NCI-H2029 treated with DMSO at 0.1 percent for 48 hours (cell line): ENCODE measurements at regions not wholly inside any gene's neighbourhood (a gene's known extent, or its start where the extent isn't known, plus 50 kb on each side); places are given as distances from the start of the nearest gene placed in this dataset.
A peak's percentile ranks its signal among the peaks of the same experiment; 100 is the strongest.
"Not testable (repeated sequence)": the region's sequence is repeated elsewhere in the genome, so short reads cannot be mapped to it uniquely, and the experiment has no call there.

Experiments
- DNase-seq: peaks from one replicate; lab custom pipeline; 2025; lab: John Stamatoyannopoulos, UW

DNA sequence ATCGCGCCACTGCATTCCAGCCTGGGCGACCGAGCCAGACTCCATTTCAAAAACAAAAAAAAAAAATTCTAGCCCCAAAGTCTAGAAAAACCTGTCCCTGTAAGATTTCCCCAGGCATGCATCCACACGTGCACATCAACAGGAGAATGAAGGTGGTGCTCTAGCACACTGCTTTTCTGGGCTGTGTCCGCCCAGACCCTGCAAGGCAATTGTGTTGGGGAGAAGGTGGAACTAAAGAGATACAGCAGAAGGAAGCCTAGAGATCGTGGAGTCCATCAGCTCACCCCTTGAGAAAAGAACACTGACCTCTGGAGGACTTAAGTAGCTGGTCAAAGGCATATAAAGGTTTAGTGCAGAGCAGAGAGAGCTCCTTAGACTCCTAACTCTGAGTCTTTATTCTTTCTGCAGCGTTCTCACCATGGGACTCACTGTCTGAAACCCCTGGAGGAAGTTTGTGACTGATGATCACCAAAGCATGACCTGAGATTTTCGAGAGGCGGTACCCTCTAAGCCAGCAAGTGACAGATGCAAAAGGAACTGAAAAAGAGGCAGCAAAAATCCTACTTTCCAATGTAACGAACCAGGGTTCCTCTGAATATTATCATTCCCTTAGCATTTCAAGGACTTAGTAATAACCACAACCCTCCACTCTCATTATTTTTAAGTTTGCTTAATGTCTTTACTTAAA lies 179.8 kb downstream of the MEX3B start:
- DNase-seq: no peak

DNA sequence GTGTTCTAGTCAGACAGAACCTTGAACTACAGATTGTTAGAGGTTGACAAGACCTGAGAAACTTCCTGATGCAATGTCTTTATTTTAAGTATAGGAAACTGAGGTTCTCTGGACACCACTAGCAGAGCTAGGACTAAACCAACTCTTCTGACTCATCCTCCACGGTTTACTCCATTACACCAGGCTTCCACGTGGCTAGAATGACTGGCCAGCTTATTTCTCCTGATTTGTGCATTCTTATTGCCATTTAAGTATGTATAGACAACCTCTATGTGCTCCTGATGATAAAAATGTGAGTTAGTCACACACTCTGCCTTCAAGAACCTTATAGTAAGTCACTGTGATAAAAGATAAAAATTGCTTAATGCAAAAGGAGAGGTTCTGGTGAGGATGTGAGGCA lies 182.7 kb downstream of the MEX3B start:
- DNase-seq: no peak

DNA sequence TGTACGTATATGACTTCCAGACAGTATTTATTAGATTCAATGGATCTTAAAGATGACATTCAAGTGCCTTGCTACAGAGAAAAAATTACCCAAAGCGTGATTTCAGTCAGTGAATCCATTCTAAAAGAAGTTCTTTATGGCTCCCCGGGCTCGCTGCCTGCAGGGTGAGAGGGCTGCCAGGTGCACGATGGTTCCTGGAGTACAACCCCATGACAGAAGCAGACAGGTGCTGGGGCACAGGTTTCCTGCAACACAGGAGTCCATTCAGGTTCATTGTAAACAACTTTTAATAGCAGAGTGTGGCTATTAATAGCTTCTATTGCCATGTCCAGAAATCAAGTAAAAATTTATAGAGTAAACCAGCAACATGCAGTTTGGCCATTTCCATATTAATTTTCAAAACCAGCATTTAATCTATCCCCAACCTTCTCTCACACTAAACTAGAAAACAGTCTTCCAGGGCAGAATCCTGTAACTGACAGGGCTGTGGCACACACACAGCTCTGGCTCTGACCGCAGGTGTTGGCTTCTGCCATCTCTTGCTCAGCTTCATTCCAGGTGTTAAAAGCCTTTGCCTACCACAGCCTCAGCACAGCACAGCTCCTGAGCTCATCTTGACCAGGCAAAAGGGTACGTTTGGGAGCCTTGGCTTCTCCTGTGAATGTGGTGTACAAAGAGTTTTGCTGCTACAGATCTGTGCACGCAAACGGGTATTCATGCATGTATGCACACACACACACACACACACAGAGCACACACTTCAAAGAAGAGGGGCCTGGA lies 185.9 kb downstream of the MEX3B start:
- peak; percentile 40 for DNase-seq

DNA sequence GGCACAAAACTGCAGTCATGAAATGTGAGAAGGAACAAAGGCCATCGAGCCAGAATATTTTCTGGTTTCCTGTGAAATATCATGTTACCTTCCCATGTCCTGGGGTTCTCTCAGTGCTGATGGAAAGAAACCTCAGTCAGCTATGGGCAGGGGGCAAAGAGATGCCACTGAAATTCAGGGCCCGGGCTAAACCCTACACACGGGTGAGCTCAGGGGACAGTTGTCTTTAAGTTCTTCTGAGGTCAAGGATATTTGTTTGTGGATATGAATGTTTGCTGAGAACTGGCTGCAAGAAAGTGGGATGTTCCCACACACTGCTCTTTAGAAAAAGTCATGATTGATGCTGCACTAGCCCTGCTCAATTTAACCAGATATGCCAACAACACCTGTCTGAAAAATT lies 187.2 kb downstream of the MEX3B start:
- no peak for DNase-seq

DNA sequence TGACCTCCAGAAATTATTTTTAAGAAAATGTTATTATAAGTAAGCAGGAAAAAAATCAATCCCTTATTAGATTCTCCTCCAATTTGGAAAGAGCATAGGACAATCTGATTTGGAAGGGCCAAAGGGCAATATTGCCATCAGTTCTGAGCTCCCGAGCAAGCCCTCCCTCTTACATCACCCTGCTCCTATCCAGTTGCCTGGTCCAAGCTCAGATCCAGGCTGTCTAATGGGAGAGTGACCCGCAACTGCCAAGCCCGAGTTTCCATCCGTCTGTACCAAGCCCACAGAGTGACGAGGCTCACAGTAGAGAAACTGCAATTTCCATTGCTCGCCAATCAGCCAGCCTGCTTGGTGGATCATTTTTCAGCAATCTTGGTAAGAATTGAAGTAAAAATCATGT lies 187.7 kb downstream of the MEX3B start:
- DNase-seq: no peak

DNA sequence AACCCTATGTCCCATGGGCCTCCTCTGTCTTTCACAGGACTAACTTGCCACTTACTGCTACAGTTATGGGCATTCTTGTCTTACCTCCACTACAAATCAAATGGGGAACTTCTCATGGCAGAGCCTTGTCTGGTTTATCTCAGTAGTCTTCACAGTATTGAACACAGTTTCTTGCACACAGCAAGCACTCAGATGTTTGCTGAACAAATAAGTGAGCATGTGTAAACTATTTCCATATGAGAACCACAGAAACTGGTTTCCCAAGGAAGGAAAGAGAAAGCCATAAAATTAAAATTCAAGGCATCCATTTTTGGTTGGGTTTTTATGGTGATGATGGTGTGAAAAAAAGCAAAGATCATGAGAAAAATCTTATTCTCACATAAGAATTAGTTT lies 189.2 kb downstream of the MEX3B start:
- DNase-seq: no peak

DNA sequence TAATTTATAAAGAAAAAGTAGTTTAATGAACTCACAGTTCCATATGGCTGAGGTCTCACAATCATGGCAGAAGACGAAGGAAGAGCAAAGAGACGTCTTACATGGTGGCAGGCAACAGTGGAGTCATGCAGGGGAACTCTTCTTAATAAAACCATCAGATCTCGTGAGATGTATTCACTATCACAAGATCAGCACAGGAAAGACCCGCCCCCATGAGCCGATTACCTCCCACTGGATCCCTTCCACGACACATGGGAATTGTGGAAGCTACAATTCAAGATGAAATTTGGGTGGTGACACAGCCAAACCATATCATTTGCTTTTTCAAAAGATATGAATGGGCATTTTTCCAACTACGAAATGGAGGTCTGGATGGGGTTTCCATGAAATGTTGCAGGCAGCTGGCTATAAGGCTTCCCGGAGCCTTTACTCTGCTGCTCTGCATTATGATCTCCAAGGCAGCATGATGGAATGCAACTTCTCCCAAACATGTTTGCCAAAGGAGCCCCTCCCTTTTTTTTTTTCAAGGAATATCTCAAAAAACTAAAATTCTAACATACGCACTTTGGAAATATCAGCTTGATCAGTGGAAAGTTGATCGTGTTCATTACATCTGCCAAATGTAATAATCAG lies 189.7 kb downstream of the MEX3B start:
- DNase-seq: no peak

DNA sequence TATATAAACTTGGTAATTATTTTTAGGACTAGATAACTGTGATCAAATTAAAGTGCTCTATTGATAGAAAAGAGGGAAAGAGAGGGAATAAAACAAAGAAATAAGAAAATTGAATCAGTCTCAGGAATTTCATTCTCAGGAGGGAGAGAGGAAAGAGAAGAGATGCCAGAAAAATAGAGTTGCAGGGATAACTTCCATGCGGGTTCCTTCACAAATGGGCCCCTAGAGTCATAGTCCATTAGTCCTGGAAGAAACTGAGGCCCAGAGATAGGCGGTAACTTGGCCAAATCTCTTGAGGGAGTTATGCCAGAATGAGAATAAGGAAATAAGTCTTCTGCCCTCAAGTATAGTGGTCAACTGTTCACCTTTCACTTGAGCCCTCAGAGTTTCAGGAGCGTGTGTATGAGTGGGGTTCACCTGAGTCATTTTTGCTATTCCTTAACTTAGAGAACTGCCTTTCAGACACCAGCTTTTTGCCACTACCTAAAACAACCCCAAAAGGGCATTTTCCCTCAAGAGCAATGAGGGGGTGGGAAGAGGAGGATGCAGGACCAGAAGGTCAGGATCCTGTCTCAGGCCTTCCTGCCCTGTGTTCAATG lies 192.6 kb downstream of the MEX3B start:
- no peak for DNase-seq

DNA sequence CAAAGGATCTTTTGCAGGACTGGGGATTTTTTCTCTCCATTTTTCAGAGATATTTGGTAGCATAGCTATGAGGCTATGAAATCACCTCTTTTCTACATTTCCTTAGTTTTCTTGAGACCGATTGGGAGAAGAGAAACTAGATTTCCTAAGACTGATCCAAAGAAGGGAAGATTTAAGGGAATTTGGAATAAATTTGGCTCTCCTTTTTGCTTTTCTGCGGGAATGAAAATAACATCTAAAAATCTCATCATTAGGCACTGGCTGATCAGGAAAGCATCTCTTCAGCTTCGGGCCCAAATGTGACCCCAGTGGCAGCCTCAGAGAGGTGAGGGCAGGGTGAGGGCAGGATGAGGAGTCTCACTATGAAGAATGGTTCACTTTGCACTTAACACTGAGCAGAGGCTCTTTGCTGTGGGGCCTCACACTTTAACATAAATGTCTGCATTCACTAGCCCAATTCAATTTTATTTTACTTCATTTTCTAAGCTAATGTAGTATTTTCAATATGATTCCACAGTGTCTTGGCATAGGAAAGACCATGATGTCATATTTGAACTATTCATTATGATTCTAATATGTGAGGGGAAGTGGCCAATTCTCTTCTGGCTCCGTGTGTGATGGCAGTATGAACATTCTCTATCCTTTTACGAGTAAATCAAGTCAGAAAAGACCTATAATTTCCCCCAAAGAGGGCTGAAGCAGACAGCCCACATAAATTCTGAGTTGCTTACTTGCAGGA lies 193.2 kb downstream of the MEX3B start:
- DNase-seq: no peak

DNA sequence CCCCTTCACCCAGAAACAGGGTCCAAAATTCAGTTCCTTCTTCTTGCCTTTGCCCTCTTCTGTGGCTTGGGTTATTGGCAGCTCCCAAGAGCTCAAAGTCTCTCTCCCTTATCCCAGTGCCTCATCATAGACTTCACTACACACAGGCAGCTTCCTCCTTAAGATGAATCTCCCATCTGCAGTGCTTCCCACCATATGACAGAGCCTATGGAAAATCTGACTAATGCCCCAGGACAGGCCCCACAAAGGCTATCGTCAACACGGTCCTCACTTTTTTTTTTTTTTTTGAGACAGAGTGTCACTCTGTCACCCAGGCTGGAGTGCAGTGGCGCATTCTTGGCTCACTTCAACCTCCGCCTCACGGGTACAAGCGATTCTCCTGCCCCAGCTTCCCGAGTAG lies 194.1 kb downstream of the MEX3B start:
- DNase-seq: no peak

DNA sequence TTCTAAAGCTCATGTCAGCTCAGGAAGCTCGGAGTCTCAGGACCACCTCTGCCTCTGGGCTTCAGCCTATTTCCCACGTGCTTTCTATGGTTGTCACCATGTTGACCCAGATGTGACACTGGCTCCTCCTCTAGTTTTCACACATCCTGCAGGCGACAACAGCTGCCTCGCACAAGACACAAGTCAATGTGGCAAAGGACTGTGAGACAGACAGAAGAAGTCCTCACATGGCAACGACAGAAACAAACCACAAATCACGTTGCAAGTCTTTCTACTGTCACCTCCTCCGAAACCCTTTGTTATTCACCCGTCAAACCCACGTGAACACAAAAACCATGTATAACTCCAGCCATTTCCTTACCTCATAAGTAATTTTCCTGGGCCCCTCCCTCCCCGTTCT lies 194.5 kb downstream of the MEX3B start:
- DNase-seq: no peak

DNA sequence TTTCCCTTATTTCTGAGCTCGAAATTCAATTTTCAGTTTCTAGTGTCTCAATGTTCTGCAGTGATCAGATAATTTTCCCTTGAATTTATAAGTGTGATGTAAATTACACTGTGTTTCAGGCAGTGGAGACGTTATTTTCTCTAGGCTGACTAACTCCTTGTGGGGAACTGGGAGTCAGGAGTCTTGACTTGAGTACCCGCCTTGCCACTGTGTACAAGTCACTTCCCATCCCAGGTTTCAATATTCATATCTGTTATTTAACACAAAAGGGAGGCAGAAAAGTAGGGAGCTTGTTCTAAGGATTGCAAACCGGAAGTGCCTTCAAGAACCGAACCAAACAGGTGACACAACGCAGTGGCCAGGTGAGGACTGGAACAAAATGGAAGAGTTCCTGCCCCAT lies 196.5 kb downstream of the MEX3B start:
- DNase-seq: no peak

DNA sequence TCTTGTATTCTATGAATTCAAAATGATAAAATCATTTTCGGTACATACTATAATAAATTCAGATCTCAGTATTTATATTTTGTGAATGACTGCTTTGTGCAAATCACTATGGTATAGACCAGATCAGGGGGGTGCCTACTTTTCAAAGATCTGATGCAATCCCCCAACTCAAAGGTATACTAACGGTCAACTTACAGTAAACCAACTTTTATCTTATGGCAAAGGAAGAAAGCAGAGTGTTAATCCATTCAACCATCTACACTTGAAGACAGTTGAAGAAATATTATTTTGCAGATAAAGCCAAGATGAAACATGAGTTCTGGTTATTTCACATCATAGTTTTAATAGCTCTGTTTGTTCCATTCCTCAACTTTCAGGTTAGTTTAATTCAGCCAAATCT lies 197.1 kb downstream of the MEX3B start:
- no peak for DNase-seq

DNA sequence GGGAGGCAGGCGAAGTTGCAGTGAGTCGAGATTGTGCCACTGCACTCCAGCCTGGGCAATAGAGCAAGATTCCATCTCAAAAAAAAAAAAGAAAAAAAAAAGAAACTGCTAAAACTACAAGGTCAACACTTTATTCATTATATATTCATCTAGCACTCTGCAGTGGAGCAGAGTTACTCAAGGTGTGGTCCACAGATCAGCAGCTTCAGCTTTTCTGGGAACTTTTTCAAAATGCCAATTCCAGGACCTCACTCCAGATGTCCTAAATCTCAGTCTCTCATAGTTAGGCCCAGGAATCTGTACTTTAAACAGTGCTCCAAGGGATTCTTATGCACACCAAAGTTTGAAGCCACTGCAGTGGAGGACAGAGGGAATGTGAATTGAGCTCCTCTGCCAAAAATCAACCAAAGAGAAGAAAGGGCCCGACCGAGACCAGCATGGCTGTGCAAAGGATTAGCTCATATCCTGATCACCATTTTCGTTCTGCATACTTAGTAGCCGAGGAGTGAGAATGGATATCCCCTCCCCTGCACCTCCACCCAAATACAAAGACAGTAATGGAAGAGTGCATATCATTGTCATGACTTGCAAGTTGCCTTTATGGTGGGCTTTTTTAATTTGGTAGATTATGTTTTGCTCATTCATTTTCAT lies 201.9 kb downstream of the MEX3B start:
- no peak for DNase-seq

DNA sequence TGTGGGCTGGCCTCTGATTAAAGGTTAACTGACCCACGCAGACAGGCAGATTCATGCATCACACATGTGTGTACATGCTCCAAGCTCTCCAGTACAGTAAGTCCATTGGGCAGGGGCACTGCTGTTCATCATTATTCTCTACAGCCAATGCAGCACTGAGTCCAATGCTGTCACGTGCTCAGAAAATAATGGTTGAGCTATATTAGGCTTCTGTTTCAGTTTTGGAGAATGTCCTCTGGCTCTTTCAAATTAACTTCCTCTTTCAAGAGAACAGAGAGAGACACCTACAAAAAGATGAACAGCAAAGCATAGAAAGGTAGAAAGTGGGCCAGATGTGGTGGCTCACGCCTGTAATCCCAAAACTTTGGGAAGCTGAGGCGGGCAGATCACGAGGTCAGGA lies 202.6 kb downstream of the MEX3B start:
- no peak for DNase-seq

DNA sequence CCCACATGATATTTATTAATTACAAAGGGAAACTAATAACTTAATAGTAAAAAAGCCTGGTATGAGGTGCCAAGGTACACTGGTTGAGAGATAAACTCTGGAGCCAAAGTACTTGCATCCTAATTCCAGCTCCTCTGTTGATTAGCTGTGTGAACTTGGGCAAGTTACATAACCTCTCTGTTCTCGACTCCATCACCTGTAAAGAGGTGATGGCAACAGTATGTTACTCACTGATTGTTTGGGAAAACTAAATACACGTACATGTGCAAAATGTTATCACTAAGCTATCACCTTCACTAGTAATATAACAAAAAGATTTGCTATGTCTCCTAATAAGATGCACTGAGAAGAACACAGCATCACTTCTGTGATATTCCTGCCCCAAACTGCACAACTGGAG lies 206.4 kb downstream of the MEX3B start:
- DNase-seq: no peak

DNA sequence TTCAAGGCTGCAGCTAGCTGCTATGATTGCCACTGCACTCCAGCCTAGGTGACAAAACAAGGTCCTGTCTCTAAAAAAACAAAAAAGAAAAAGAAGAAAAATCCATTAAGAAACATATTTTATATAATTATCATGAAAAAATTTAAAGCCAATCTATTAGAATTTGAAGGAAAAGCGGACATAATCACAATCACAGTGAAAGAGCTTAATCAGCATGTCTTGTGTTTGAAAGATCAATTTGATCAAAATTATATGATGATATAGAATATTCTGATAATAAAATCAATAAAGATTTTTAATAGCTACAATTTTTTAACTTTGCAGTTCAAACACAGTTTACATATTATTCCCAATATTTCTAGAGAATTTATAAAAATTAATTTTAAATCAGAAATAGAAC lies 210.1 kb downstream of the MEX3B start:
- DNase-seq: no peak

DNA sequence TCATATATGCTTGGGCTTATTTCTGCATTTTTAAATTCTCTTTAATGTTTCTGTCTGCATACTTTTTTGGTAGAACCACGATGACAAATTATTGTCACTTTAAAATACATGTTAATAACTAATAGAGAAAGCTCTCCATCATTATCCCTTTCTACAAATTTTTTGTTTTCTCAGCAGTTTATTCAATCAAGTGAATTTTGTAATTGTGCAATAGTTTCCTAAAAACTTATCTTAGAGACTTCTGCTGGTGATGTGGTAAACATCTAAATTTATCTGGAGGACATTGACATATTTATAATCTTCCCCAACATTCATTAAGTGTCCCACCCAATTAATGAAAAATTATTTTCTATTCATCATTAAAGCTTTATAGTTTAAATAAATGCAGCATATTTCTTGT lies 215.3 kb downstream of the MEX3B start:
- no peak for DNase-seq

DNA sequence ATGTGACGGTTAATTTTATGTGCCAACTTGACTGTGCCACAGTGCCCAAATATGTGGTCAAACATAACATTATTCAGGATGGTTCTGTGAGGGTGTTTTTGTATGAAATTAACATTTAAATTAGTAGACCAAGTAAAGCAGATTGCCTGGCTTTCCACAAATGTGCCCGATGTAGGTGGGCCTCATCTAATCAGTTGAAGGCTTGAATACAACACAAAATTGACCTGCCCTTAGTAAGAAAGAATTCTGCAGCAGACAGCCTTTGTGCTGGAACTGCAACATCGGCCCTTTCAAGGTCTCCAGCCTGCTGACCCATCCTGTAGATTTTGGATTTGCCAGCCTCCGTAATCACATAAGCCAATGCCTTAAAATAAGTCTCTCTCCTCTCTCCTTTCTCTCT lies 215.9 kb downstream of the MEX3B start:
- no peak for DNase-seq

DNA sequence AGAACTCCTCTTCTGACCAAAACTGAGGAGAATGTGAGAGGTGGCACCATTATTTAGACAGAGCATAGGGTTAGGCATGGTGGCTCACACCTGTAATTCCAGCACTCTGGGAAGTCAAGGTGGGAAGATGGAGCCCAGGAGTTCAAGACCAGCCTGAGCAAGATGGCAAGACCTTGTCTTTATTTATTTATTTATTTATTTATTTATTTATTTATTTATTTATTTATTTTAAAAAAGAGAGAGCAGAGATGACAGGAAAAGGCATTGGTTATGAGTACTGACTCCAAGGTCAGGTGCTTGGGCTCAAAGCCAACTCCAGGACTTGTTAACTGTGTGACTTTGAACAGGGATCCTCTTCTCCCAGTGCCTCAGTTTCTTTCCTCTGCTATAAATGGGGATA lies 217.7 kb downstream of the MEX3B start:
- no peak for DNase-seq

DNA sequence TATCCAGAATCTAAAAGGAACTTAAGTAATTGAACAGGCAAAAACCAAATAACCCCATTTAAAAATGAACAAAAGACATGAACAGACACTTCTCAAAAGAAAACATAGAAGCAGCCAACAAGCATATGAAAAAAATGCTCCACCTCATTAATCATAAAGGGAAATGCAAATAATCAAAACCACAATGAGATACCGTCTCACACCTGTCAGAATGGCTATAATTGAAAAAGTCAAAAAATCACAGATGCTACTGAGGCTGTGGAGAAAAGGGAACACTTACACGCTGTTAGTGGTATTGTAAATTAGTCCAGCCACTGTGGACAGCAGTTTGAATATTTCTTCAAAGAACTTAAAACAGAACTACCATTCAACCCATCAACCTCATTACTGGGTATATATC lies 220.7 kb downstream of the MEX3B start:
- DNase-seq: no peak

DNA sequence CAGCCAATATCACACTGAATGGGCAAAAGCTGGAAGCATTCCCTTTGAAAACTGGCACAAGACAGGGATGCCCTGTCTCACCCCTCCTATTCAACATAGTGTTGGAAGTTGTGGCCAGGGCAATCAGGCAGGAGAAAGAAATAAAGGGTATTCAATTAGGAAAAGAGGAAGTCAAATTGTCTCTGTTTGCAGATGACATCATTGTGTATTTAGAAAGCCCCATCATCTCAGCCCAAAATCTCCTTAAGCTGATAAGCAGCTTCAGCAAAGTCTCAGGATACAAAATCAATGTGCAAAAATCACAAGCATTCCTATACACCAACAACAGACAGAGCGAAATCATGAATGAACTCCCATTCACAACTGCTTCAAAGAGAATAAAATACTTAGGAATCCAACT lies 223.2 kb downstream of the MEX3B start:
- not testable (repeated sequence) for DNase-seq
